HCT116 (cell line): ENCODE measurements at regions not wholly inside any gene's neighbourhood (a gene's known extent, or its start where the extent isn't known, plus 50 kb on each side); places are given as distances from the start of the nearest gene placed in this dataset.

Experiments
- ATAC-seq: fragments of 200-7000 bp; cut with Tn5 transposase; 2 replicates; pipeline ENCODE4 v1.9.1; 2020; ENCODE audit warnings: mild to moderate bottlenecking, moderate library complexity
- BruUV-seq: library from RNA; stranded (reverse); fragments of 400-500 nt; replicated peaks from 2 replicates; lab custom pipeline; 2021; lab: Mats Ljungman, UMichigan
- CTCF ChIA-PET: fragments of 300-600 bp; sonication (Branson Sonifier 250); formaldehyde crosslinking; loops from one replicate; lab custom pipeline; 2021; ENCODE audit warnings: antibody characterized with exemption; lab: Charles Lee
- POLR2A ChIA-PET: fragments of 300-600, 350-600 bp; sonication (Branson Sonifier 250); formaldehyde crosslinking; loops from one replicate; lab custom pipeline; 2021; ENCODE audit warnings: antibody characterized with exemption; lab: Charles Lee
- RAD21 ChIA-PET, 2 experiments: fragments of 300-600 bp; sonication (Branson Sonifier 250); formaldehyde crosslinking; loops; one replicate each; lab custom pipeline; 2023; ENCODE audit warnings: low total read pairs in 2 of 2; ENCODE audit not compliant: uncharacterized antibody in 2 of 2, unreplicated experiment in 2 of 2, low non-redundant PET in 1 of 2; lab: Charles Lee
- DNase-seq: peaks from one replicate; pipeline ENCODE4 v3.0.0-alpha.2; 2010; ENCODE audit warnings: low read depth, low spot score
- H2AFZ ChIP-seq: fragments of 200-600 bp; shearing (Covaris generic), sonication (generic); 2 replicates; pipeline ENCODE4 v1.6.1; 2017; ENCODE audit warnings: low read depth, mixed run types, mixed read lengths, antibody characterized with exemption, low read length; ENCODE audit not compliant: poor library complexity, severe bottlenecking
- H3K27ac ChIP-seq: 2 replicates; pipeline ENCODE4 v1.5.1; 2012; ENCODE audit warnings: low read depth, low read length
- H3K27me3 ChIP-seq: fragments of 200-600 bp; sonication (generic); 2 replicates; pipeline ENCODE4 v1.6.1; 2016; ENCODE audit warnings: mixed run types, low read length, mixed read lengths; ENCODE audit not compliant: insufficient read depth
- H3K36me3 ChIP-seq, 2 experiments: fragments of 200-500 bp in 1 of 2; fragments of 200-600 bp in 1 of 2; sonication (Bioruptor generic) in 1 of 2; sonication (generic) in 1 of 2; 2 replicates each; pipeline versions ENCODE4 v1.5.1 to v1.6.1; 2014 to 2016; ENCODE audit warnings: low read length in 2 of 2, inconsistent platforms in 1 of 2, mixed read lengths in 1 of 2, mixed run types in 1 of 2; ENCODE audit not compliant: insufficient read depth in 2 of 2, control insufficient read depth in 1 of 2
- H3K4me1 ChIP-seq, 2 experiments: fragments of 200-600 bp in 1 of 2; sonication (generic) in 1 of 2; 2 replicates each; pipeline versions ENCODE4 v1.5.1 to v1.6.1; 2012 to 2017; ENCODE audit warnings: low read length in 2 of 2, inconsistent platforms in 1 of 2, mild to moderate bottlenecking in 1 of 2, mixed read lengths in 1 of 2, mixed run types in 1 of 2, moderate library complexity in 1 of 2; ENCODE audit not compliant: insufficient read depth in 2 of 2, control insufficient read depth in 1 of 2
- H3K4me2 ChIP-seq: fragments of 200-600 bp; sonication (generic); 2 replicates; pipeline ENCODE4 v1.6.1; 2017; ENCODE audit warnings: mixed run types, low read length, mixed read lengths
- H3K4me3 ChIP-seq, 2 experiments: fragments of 200-600 bp in 1 of 2; sonication (generic) in 1 of 2; replicated peaks in 1 of 2; 2 replicates each; pipeline ENCODE4 v1.5.1; 2011 to 2016; ENCODE audit warnings: low read length in 2 of 2, control low read depth in 1 of 2, low read depth in 1 of 2, mild to moderate bottlenecking in 1 of 2, mixed read lengths in 1 of 2, mixed run types in 1 of 2
- H3K79me2 ChIP-seq: fragments of 200-600 bp; sonication (generic); 2 replicates; pipeline ENCODE4 v1.6.1; 2017; ENCODE audit warnings: mild to moderate bottlenecking, mixed run types, low read length, moderate library complexity, mixed read lengths; ENCODE audit not compliant: insufficient read depth
- H3K9ac ChIP-seq: fragments of 200-600 bp; sonication (generic); 2 replicates; pipeline ENCODE4 v1.6.1; 2016; ENCODE audit warnings: low read length, mixed read lengths
- H3K9me2 ChIP-seq: fragments of 200-600 bp; sonication (generic), shearing (Covaris generic); 2 replicates; pipeline ENCODE4 v1.6.1; 2017; ENCODE audit warnings: mixed run types, mild to moderate bottlenecking, moderate library complexity; ENCODE audit not compliant: insufficient read depth
- H3K9me3 ChIP-seq, 2 experiments: fragments of 200-500 bp in 1 of 2; fragments of 200-600 bp in 1 of 2; sonication (Bioruptor generic) in 1 of 2; sonication (generic) in 1 of 2; 2 replicates each; pipeline ENCODE4 v1.6.1; 2014 to 2017; ENCODE audit warnings: low read length in 2 of 2, mixed read lengths in 2 of 2, inconsistent platforms in 1 of 2, low read depth in 1 of 2, mild to moderate bottlenecking in 1 of 2, mixed run types in 1 of 2, moderate library complexity in 1 of 2; ENCODE audit not compliant: control insufficient read depth in 1 of 2, insufficient read depth in 1 of 2
- H4K20me1 ChIP-seq: fragments of 200-600 bp; sonication (generic), shearing (Covaris generic); 2 replicates; pipeline ENCODE4 v1.6.1; 2017; ENCODE audit warnings: mixed run types, mild to moderate bottlenecking, moderate library complexity; ENCODE audit not compliant: insufficient read depth
- CBX3 ChIP-seq: IDR thresholded peaks from 2 replicates; pipeline ENCODE4 v1.6.1; 2012; ENCODE audit warnings: low read depth
- CTCF ChIP-seq, 3 experiments: fragments of 200-600 bp in 1 of 3; sonication (generic) in 1 of 3; IDR thresholded peaks in 2 of 3; conservative IDR thresholded peaks in 1 of 3; 2 replicates each; pipeline ENCODE4 v1.5.1; 2012 to 2017; ENCODE audit warnings: low read depth in 2 of 3, low read length in 2 of 3, antibody characterized with exemption in 1 of 3, borderline replicate concordance in 1 of 3, control low read depth in 1 of 3, mild to moderate bottlenecking in 1 of 3, mixed read lengths in 1 of 3, mixed run types in 1 of 3, moderate library complexity in 1 of 3; ENCODE audit not compliant: insufficient read depth in 1 of 3
- EGR1 ChIP-seq: IDR thresholded peaks from 2 replicates; pipeline ENCODE4 v1.6.1; 2012; ENCODE audit warnings: low read depth
- ELF1 ChIP-seq: IDR thresholded peaks from 2 replicates; pipeline ENCODE4 v1.6.1; 2012; ENCODE audit warnings: low read depth, borderline replicate concordance
- FOSL1 ChIP-seq: IDR thresholded peaks from 2 replicates; pipeline ENCODE4 v1.6.1; 2012; ENCODE audit warnings: low read depth
- POLR2AphosphoS5 ChIP-seq: IDR thresholded peaks from 2 replicates; pipeline ENCODE4 v1.6.1; 2011; ENCODE audit warnings: mild to moderate bottlenecking, low read depth, low read length, moderate library complexity
- SIN3A ChIP-seq: IDR thresholded peaks from 2 replicates; pipeline ENCODE4 v1.6.1; 2012; ENCODE audit warnings: low read depth
- SP1 ChIP-seq: IDR thresholded peaks from 2 replicates; pipeline ENCODE4 v1.6.1; 2012; ENCODE audit warnings: low read depth
- SRF ChIP-seq: IDR thresholded peaks from 2 replicates; pipeline ENCODE4 v1.6.1; 2012; ENCODE audit warnings: low read depth
- TCF7L2 ChIP-seq: IDR thresholded peaks from 2 replicates; pipeline ENCODE4 v1.7.0; 2011; ENCODE audit warnings: borderline replicate concordance, inconsistent platforms; ENCODE audit not compliant: insufficient read depth, insufficient read length; ENCODE audit errors: extremely low read depth
- YY1 ChIP-seq: IDR thresholded peaks from 2 replicates; pipeline ENCODE4 v1.6.1; 2011; ENCODE audit warnings: low read length, low read depth, moderate library complexity, mild to moderate bottlenecking; ENCODE audit not compliant: insufficient replicate concordance; ENCODE audit errors: extremely low read depth
- ZBTB33 ChIP-seq: IDR thresholded peaks from 2 replicates; pipeline ENCODE4 v1.6.1; 2011; ENCODE audit warnings: mild to moderate bottlenecking, low read length, moderate library complexity; ENCODE audit not compliant: insufficient replicate concordance; ENCODE audit errors: extremely low read depth
- ZFX ChIP-seq: fragments of 450-650 bp; IDR thresholded peaks from 2 replicates; pipeline ENCODE4 v1.6.1; 2017
- ZNF274 ChIP-seq: fragments of 200-500 bp; sonication (Bioruptor generic); IDR thresholded peaks from 2 replicates; pipeline ENCODE4 v1.6.1; 2014; ENCODE audit warnings: mild to moderate bottlenecking, low read depth, low read length, inconsistent platforms
- intact Hi-C: fragments of 100-400 bp; cut with micrococcal nuclease; formaldehyde crosslinking; loops from 2 replicates; pipeline ENCODE4 v1.10.0; 2022

GRCh38 chr13:68696907-68697306 lies 1410.7 kb upstream of the ATXN8OS start:
- CTCF ChIA-PET = no interaction called here
- H3K79me2 ChIP-seq = no peaks in the 10 kb centered on the region
- H3K4me1 ChIP-seq = no peaks in the 10 kb centered on the region
- no peaks in the 10 kb centered on the region for H3K27me3 ChIP-seq
- TF ChIP-seq POLR2AphosphoS5 = no peak
- TF ChIP-seq, all 23 proteins: peak for 0
- ChIA-PET POLR2A (no interaction called here), RAD21 (no interaction called here)
- no peaks in the 10 kb centered on the region; a peak in 1 of 4 replicates for H3K9me3 ChIP-seq
- BruUV-seq = no TSS peak
- H3K4me2 ChIP-seq = no peak overlapping the region
- no peak overlapping the region for H2AFZ ChIP-seq
- H3K36me3 ChIP-seq = no peaks in the 10 kb centered on the region
- DNase-seq (no peak), ATAC-seq (no peak)
- H3K27ac ChIP-seq = no peak overlapping the region
- intact Hi-C loops = no loop called here
- no peak overlapping the region for H3K9ac ChIP-seq
- H3K4me3 ChIP-seq = no peak overlapping the region
- no peaks in the 10 kb centered on the region for H3K9me2 ChIP-seq
- H4K20me1 ChIP-seq = no peaks in the 10 kb centered on the region

GRCh38 chr13:68692049-68692448 lies 1415.6 kb upstream of the ATXN8OS start:
- H3K4me2 ChIP-seq = no peak overlapping the region
- DNase-seq (no peak), ATAC-seq (no peak)
- H3K27me3 ChIP-seq = no peaks in the 10 kb centered on the region
- ChIA-PET POLR2A (no interaction called here), RAD21 (no interaction called here), CTCF (no interaction called here)
- no peaks in the 10 kb centered on the region for H3K9me3 ChIP-seq
- no peaks in the 10 kb centered on the region for H3K4me1 ChIP-seq
- TF ChIP-seq TCF7L2 (no peak), SP1 (no peak), SRF (no peak), CBX3 (no peak), POLR2AphosphoS5 (no peak), CTCF (IDR thresholded peaks at IDR 0.05 in 2 of 3, conservative IDR thresholded peaks at IDR 0.05 in 1 of 3; ENCODE audit: borderline replicate concordance in 1 of 3, insufficient read depth in 1 of 3, low read depth in 2 of 3, low read length in 2 of 3) (no peak), YY1 (no peak), ZNF274 (no peak), ELF1 (no peak), EGR1 (no peak), ZBTB33 (no peak), FOSL1 (no peak), SIN3A (no peak), ZFX (no peak)
- H4K20me1 ChIP-seq = no peaks in the 10 kb centered on the region
- H2AFZ ChIP-seq = no peak overlapping the region
- no peaks in the 10 kb centered on the region for H3K79me2 ChIP-seq
- BruUV-seq = no TSS peak
- no peak overlapping the region for H3K27ac ChIP-seq
- H3K9me2 ChIP-seq = no peaks in the 10 kb centered on the region
- no peaks in the 10 kb centered on the region for H3K36me3 ChIP-seq
- intact Hi-C loops = no loop called here
- H3K9ac ChIP-seq = no peak overlapping the region
- H3K4me3 ChIP-seq = no peak overlapping the region
